ENCODE measurements at regions not wholly inside any gene's neighbourhood (a gene's known extent, or its start where the extent isn't known, plus 50 kb on each side); places are given as distances from the start of the nearest gene placed in this dataset.

DNA sequence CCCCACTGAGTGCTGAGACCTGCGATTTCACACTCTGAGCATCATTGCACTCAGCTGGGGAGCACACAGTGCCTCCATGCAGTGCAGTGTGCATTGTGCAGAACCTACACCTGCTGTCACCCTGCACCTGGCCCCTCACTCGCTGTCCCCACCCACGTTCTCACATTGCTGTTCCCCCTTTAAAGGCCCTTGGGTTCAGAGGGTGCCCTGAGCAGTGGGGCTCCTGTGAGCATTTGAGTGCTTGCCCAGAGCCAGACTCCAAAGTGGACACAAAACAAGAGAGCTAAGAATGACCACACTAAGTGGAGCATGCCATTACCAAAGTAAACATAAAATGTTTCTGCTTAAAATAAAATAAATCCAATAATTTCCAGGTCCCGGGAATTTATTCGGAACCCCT is 131.0 kb upstream of the CST7 start:
- TF ChIP-seq EZH2 (IDR thresholded peaks at IDR 0.05; ENCODE audit: borderline replicate concordance, low read length) (no peak), CTCF (conservative IDR thresholded peaks at IDR 0.05 in 1 of 2, IDR thresholded peaks at IDR 0.05 in 1 of 2; ENCODE audit: extremely low read depth in 1 of 2, insufficient read depth in 1 of 2, low read depth in 1 of 2, low read length in 2 of 2) (no peak)
